ENCODE measurements at regions not wholly inside any gene's neighbourhood (a gene's known extent, or its start where the extent isn't known, plus 50 kb on each side); places are given as distances from the start of the nearest gene placed in this dataset.
"Not testable (repeated sequence)": the region's sequence is repeated elsewhere in the genome, so short reads cannot be mapped to it uniquely, and the experiment has no call there.

DNA sequence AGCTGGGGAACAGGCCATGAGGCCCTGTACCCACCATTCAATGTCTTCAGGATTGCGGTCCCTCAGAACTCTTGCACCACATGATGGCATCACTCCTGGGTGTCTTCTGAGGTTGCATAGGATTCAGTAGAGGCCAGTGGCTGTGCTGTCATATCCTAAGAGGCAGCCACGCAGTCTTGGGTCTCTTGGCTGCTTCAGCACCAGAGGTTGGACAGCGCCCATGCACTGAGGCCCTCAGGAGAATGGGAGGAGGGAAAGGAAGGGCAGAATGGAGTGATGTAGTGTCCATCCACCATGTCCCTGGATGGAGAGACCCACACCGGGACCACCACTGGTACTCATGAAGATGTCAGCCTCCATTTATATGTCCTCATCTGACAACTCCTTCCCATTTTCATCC, 439.9 kb downstream of the TUBA3C start:
- H3K36me3 Mint-ChIP-seq; H3K4me1 ChIP-seq (ENCODE audit: control insufficient read depth, insufficient read depth, low read length); H3K27me3 Mint-ChIP-seq (ENCODE audit: low read depth in 2 of 2); H3K36me3 ChIP-seq (ENCODE audit: control insufficient read depth, insufficient read depth, low read length); H3K27ac ChIP-seq (ENCODE audit: low read length); H3K4me3 ChIP-seq (ENCODE audit: low read length); H3K9me3 ChIP-seq (ENCODE audit: control insufficient read depth, insufficient read depth, low read length); DNase-seq; H3K4me3 Mint-ChIP-seq; intact Hi-C loops (cut with micrococcal nuclease); H3K9me3 Mint-ChIP-seq; H3K4me1 Mint-ChIP-seq; ATAC-seq; H3K27me3 ChIP-seq (ENCODE audit: control insufficient read depth, insufficient read depth, low read length); H3K27ac Mint-ChIP-seq: not testable (repeated sequence)
- WGBS (ENCODE audit: insufficient coverage), result 64% methylated on average over 3 of the region's 4 CpGs

DNA sequence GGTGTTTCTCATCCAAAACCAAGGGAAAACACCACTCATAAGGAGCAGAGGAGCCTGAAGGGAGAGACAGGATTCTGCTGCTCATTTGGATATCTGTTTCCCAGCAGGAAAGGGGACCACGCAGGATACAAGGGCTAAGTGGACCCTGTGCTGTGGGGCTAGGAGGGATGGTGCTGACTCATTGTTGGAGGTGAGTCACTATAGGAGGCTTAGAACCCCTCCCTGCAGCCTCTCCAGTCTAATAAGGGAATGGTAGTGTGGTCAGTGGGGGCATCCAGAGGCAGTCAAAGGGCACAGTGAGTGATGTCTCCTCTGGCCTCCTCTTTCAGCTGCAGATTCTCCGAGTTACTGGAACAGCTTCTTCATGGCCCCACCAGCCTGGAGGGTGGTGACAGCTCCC, 442.3 kb downstream of the TUBA3C start:
- H3K4me3 ChIP-seq (ENCODE audit: low read length), result no peak overlapping the region
- DNase-seq (no peak), ATAC-seq (no peak)
- H3K4me1 ChIP-seq (ENCODE audit: control insufficient read depth, insufficient read depth, low read length), result no peaks in the 10 kb centered on the region
- Mint-ChIP-seq H3K9me3 (peaks cover 2 to 5% of the 10 kb centered on the region in 2 donors), H3K4me3 (no peak overlapping the region), H3K27ac (no peak overlapping the region), H3K4me1 (no peaks in the 10 kb centered on the region), H3K27me3 (ENCODE audit: low read depth in 2 of 2) (no peaks in the 10 kb centered on the region), H3K36me3 (no peaks in the 10 kb centered on the region)
- 68% methylated on average over 2 of the region's 2 CpGs for WGBS (ENCODE audit: insufficient coverage)
- H3K9me3 ChIP-seq (ENCODE audit: control insufficient read depth, insufficient read depth, low read length), result peaks cover 7% of the 10 kb centered on the region
- intact Hi-C loops (cut with micrococcal nuclease), result no loop called here
- no peak for TF ChIP-seq CTCF (IDR thresholded peaks at IDR 0.05)
- H3K27me3 ChIP-seq (ENCODE audit: control insufficient read depth, insufficient read depth, low read length), result no peaks in the 10 kb centered on the region
- no peaks in the 10 kb centered on the region for H3K36me3 ChIP-seq (ENCODE audit: control insufficient read depth, insufficient read depth, low read length)
- H3K27ac ChIP-seq (ENCODE audit: low read length), result no peak overlapping the region

- H3K27me3 Mint-ChIP-seq (ENCODE audit: low read depth in 2 of 2); H3K9me3 ChIP-seq (ENCODE audit: control insufficient read depth, insufficient read depth, low read length); H3K27ac Mint-ChIP-seq; H3K27me3 ChIP-seq (ENCODE audit: control insufficient read depth, insufficient read depth, low read length); H3K27ac ChIP-seq (ENCODE audit: low read length); H3K9me3 Mint-ChIP-seq; H3K4me3 ChIP-seq (ENCODE audit: low read length); H3K4me3 Mint-ChIP-seq; H3K36me3 ChIP-seq (ENCODE audit: control insufficient read depth, insufficient read depth, low read length); ATAC-seq; DNase-seq; intact Hi-C loops (cut with micrococcal nuclease); H3K4me1 ChIP-seq (ENCODE audit: control insufficient read depth, insufficient read depth, low read length); H3K4me1 Mint-ChIP-seq; H3K36me3 Mint-ChIP-seq: not testable (repeated sequence)
- WGBS (ENCODE audit: insufficient coverage), result 86% methylated on average over 1 of the region's 4 CpGs
These were observed 443.5 kb downstream of the TUBA3C start for GRCh38 chr13:18738086-18738485.

DNA sequence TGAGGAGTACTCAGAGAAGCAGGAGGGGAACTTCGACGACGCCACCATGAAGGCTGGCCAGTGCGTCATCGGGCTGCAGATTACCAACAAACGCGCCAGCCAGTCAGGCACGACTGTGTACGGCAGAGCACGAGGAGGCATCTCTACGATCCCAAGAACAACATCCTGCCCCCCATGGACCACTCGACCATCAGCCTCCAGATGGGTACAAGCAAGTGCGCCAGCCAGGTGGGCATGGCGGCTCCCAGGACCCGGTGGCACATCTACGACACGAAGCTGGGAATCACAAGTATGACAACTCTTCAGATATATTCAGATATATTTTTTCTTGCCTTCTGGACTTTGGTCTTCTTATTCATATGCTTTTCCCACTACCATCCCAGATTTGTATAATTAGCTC, 454.5 kb downstream of the TUBA3C start:
- H3K4me3 Mint-ChIP-seq; H3K36me3 Mint-ChIP-seq; H3K27me3 ChIP-seq (ENCODE audit: control insufficient read depth, insufficient read depth, low read length); H3K4me1 Mint-ChIP-seq; H3K36me3 ChIP-seq (ENCODE audit: control insufficient read depth, insufficient read depth, low read length); intact Hi-C loops (cut with micrococcal nuclease); H3K27me3 Mint-ChIP-seq (ENCODE audit: low read depth in 2 of 2); H3K27ac ChIP-seq (ENCODE audit: low read length); ATAC-seq; H3K27ac Mint-ChIP-seq; DNase-seq; H3K9me3 ChIP-seq (ENCODE audit: control insufficient read depth, insufficient read depth, low read length); H3K4me3 ChIP-seq (ENCODE audit: low read length); H3K4me1 ChIP-seq (ENCODE audit: control insufficient read depth, insufficient read depth, low read length); H3K9me3 Mint-ChIP-seq: not testable (repeated sequence)
- 83% methylated on average over 17 of the region's 17 CpGs for WGBS (ENCODE audit: insufficient coverage)

- H3K36me3 ChIP-seq (ENCODE audit: control insufficient read depth, insufficient read depth, low read length); DNase-seq; H3K9me3 Mint-ChIP-seq; H3K4me3 Mint-ChIP-seq; H3K36me3 Mint-ChIP-seq; H3K27me3 ChIP-seq (ENCODE audit: control insufficient read depth, insufficient read depth, low read length); ATAC-seq; intact Hi-C loops (cut with micrococcal nuclease); H3K27ac ChIP-seq (ENCODE audit: low read length); H3K27me3 Mint-ChIP-seq (ENCODE audit: low read depth in 2 of 2); H3K4me1 ChIP-seq (ENCODE audit: control insufficient read depth, insufficient read depth, low read length); H3K9me3 ChIP-seq (ENCODE audit: control insufficient read depth, insufficient read depth, low read length); H3K4me1 Mint-ChIP-seq; H3K27ac Mint-ChIP-seq; H3K4me3 ChIP-seq (ENCODE audit: low read length): not testable (repeated sequence)
- WGBS (ENCODE audit: insufficient coverage), result 91% methylated on average over 17 of the region's 17 CpGs
These were observed 455.1 kb downstream of the TUBA3C start for GRCh38 chr13:18726524-18726923.

- H3K4me1 Mint-ChIP-seq; H3K36me3 ChIP-seq (ENCODE audit: control insufficient read depth, insufficient read depth, low read length); ATAC-seq; H3K27me3 ChIP-seq (ENCODE audit: control insufficient read depth, insufficient read depth, low read length); intact Hi-C loops (cut with micrococcal nuclease); H3K27ac ChIP-seq (ENCODE audit: low read length); DNase-seq; H3K4me1 ChIP-seq (ENCODE audit: control insufficient read depth, insufficient read depth, low read length); H3K27me3 Mint-ChIP-seq (ENCODE audit: low read depth in 2 of 2); H3K4me3 Mint-ChIP-seq; H3K27ac Mint-ChIP-seq; H3K4me3 ChIP-seq (ENCODE audit: low read length); H3K9me3 Mint-ChIP-seq; H3K36me3 Mint-ChIP-seq; H3K9me3 ChIP-seq (ENCODE audit: control insufficient read depth, insufficient read depth, low read length): not testable (repeated sequence)
- WGBS (ENCODE audit: insufficient coverage), result 27% methylated on average over 1 of the region's 27 CpGs
These were observed 456.3 kb downstream of the TUBA3C start for GRCh38 chr13:18725242-18725822.

Measured in natural killer cell (primary cell).